ENCODE measurements at regions not wholly inside any gene's neighbourhood (a gene's known extent, or its start where the extent isn't known, plus 50 kb on each side); places are given as distances from the start of the nearest gene placed in this dataset.
"Not testable (repeated sequence)": the region's sequence is repeated elsewhere in the genome, so short reads cannot be mapped to it uniquely, and the experiment has no call there.

- in situ Hi-C loops (cut with HindIII; ENCODE audit: low pct_unique_long_range_greater_than_20kb, low sequenced_read_pairs), result no loop called here
- TF ChIP-seq JUND (IDR thresholded peaks at IDR 0.05; ENCODE audit: low read depth), result no peak
- no peak for DNase-seq (ENCODE audit: low read depth in 1 of 2, low spot score in 1 of 2)
Measured at GRCh38 chr3:152768478-152768877, 66.5 kb upstream of the P2RY1 start.

- TF ChIP-seq JUND (IDR thresholded peaks at IDR 0.05; ENCODE audit: low read depth), result no peak
- no peak for DNase-seq (ENCODE audit: low read depth in 1 of 2, low spot score in 1 of 2)
- in situ Hi-C loops (cut with HindIII; ENCODE audit: low pct_unique_long_range_greater_than_20kb, low sequenced_read_pairs), result no loop called here
Measured at GRCh38 chr3:152769523-152769922, 65.4 kb upstream of the P2RY1 start.

GRCh38 chr3:152770296-152770695 is 64.6 kb upstream of the P2RY1 start:
- in situ Hi-C loops (cut with HindIII; ENCODE audit: low pct_unique_long_range_greater_than_20kb, low sequenced_read_pairs), result no loop called here

GRCh38 chr3:152771120-152771519 is 63.8 kb upstream of the P2RY1 start:
- in situ Hi-C loops (cut with HindIII; ENCODE audit: low pct_unique_long_range_greater_than_20kb, low sequenced_read_pairs), result no loop called here
- TF ChIP-seq JUND (IDR thresholded peaks at IDR 0.05; ENCODE audit: low read depth), result no peak
- DNase-seq (ENCODE audit: low read depth in 1 of 2, low spot score in 1 of 2), result no peak

More at GRCh38 chr3:152770296-152770695, 64.6 kb upstream of the P2RY1 start:
- TF ChIP-seq JUND (IDR thresholded peaks at IDR 0.05; ENCODE audit: low read depth), result no peak
- DNase-seq (ENCODE audit: low read depth in 1 of 2, low spot score in 1 of 2), result no peak

- in situ Hi-C loops (cut with HindIII; ENCODE audit: low pct_unique_long_range_greater_than_20kb, low sequenced_read_pairs), result no loop called here
- DNase-seq (ENCODE audit: low read depth in 1 of 2, low spot score in 1 of 2), result no peak
- TF ChIP-seq JUND (IDR thresholded peaks at IDR 0.05; ENCODE audit: low read depth), result no peak
Measured at GRCh38 chr3:152772674-152773225, 62.2 kb upstream of the P2RY1 start.

- in situ Hi-C loops (cut with HindIII; ENCODE audit: low pct_unique_long_range_greater_than_20kb, low sequenced_read_pairs), result no loop called here
- DNase-seq (ENCODE audit: low read depth in 1 of 2, low spot score in 1 of 2), result no peak
- TF ChIP-seq JUND (IDR thresholded peaks at IDR 0.05; ENCODE audit: low read depth), result no peak
Measured at GRCh38 chr3:152773633-152774032, 61.3 kb upstream of the P2RY1 start.

GRCh38 chr3:152774230-152774629 is 60.7 kb upstream of the P2RY1 start:
- DNase-seq (ENCODE audit: low read depth in 1 of 2, low spot score in 1 of 2); in situ Hi-C loops (cut with HindIII; ENCODE audit: low pct_unique_long_range_greater_than_20kb, low sequenced_read_pairs): not testable (repeated sequence)

- no peak for TF ChIP-seq JUND (IDR thresholded peaks at IDR 0.05; ENCODE audit: low read depth)
- DNase-seq (ENCODE audit: low read depth in 1 of 2, low spot score in 1 of 2), result no peak
- in situ Hi-C loops (cut with HindIII; ENCODE audit: low pct_unique_long_range_greater_than_20kb, low sequenced_read_pairs), result no loop called here
Measured at GRCh38 chr3:152778022-152778421, 56.9 kb upstream of the P2RY1 start.

GRCh38 chr3:152779653-152780052 is 55.3 kb upstream of the P2RY1 start:
- DNase-seq (ENCODE audit: low read depth in 1 of 2, low spot score in 1 of 2), result no peak
- no peak for TF ChIP-seq JUND (IDR thresholded peaks at IDR 0.05; ENCODE audit: low read depth)
- in situ Hi-C loops (cut with HindIII; ENCODE audit: low pct_unique_long_range_greater_than_20kb, low sequenced_read_pairs), result no loop called here

GRCh38 chr3:152780553-152780952 is 54.4 kb upstream of the P2RY1 start:
- DNase-seq (ENCODE audit: low read depth in 1 of 2, low spot score in 1 of 2), result no peak
- in situ Hi-C loops (cut with HindIII; ENCODE audit: low pct_unique_long_range_greater_than_20kb, low sequenced_read_pairs), result no loop called here
- no peak for TF ChIP-seq JUND (IDR thresholded peaks at IDR 0.05; ENCODE audit: low read depth)

GRCh38 chr3:152785051-152785450 is 49.9 kb upstream of the P2RY1 start:
- no peak for DNase-seq (ENCODE audit: low read depth in 1 of 2, low spot score in 1 of 2)
- in situ Hi-C loops (cut with HindIII; ENCODE audit: low pct_unique_long_range_greater_than_20kb, low sequenced_read_pairs), result no loop called here

More at GRCh38 chr3:152785051-152785450, 49.9 kb upstream of the P2RY1 start:
- TF ChIP-seq JUND (IDR thresholded peaks at IDR 0.05; ENCODE audit: low read depth), result no peak
